ENCODE measurements at regions not wholly inside any gene's neighbourhood (a gene's known extent, or its start where the extent isn't known, plus 50 kb on each side); places are given as distances from the start of the nearest gene placed in this dataset.
A peak's percentile ranks its signal among the peaks of the same experiment; 100 is the strongest.

DNA sequence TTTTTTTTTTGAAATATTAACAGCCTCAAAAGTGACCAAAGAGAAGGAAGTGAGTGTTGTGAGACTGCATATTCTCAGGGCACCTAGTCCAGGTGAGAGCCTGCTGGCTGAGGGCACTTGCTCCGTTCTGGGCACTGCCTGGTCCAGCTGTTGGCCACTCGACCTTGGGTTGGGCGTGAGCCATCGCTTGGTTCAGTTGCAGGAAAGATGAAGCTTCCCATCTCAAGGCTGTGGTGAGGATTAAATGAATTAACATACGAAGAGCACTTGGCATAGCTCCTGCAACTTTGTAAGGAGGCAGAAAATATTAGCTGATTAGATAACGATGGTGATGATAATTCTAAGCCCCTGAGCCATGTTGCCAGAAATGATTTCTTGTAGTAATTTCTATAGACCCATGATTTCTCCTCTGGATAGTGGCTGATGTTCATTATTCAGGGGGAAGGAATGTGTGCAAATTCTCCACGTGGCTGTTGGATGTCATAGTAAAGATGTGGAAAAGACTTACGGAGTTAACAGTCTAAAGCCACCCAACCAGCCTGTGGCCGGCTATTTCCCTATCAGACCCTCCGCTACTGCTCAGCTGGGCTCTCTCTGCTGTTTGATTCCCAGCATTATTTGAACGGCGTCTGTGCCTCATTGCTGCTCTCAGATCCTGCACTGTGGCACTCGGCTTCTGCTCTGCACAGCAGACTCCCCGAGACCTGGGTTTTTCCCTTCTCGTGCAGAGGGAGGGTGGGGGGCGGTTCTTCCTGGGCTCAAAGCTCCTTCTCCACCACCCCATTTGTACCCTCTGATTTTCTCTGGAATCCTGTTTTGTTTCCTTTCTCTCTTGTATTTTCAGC lies 221.1 kb downstream of the GALR1 start:
- TF ChIP-seq, protein P1, sequence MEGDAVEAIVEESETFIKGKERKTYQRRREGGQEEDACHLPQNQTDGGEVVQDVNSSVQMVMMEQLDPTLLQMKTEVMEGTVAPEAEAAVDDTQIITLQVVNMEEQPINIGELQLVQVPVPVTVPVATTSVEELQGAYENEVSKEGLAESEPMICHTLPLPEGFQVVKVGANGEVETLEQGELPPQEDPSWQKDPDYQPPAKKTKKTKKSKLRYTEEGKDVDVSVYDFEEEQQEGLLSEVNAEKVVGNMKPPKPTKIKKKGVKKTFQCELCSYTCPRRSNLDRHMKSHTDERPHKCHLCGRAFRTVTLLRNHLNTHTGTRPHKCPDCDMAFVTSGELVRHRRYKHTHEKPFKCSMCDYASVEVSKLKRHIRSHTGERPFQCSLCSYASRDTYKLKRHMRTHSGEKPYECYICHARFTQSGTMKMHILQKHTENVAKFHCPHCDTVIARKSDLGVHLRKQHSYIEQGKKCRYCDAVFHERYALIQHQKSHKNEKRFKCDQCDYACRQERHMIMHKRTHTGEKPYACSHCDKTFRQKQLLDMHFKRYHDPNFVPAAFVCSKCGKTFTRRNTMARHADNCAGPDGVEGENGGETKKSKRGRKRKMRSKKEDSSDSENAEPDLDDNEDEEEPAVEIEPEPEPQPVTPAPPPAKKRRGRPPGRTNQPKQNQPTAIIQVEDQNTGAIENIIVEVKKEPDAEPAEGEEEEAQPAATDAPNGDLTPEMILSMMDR (IDR thresholded peaks at IDR 0.05; ENCODE audit: low read depth, low read length): no peak
- in situ Hi-C loops (cut with HindIII; ENCODE audit: low sequenced_read_pairs): no loop called here
- no peak overlapping the region for H3K4me3 ChIP-seq (ENCODE audit: low read depth, low read length)
- DNase-seq (ENCODE audit: low read depth, low spot score): peak; percentile 5

DNA sequence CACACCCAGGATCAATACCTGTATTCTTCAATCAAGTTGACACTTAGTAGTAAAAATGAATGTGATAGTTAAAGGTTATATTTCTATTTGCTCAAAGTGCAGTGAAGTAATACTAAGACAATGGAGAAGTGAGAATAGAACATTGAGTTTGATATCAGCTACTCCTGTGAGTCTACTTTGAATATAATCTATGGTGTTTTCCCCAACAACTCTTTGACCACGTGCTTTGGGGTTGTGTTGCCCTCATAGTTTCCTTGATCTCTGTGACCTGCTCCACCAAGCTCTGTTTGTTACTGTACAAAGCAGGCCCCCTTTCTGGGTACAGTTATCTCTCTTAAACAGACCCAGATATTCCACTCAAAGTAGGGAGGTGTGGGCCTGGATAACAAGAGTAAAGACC lies 222.9 kb downstream of the GALR1 start:
- in situ Hi-C loops (cut with HindIII; ENCODE audit: low sequenced_read_pairs): no loop called here
- DNase-seq (ENCODE audit: low read depth, low spot score): no peak
- no peak overlapping the region for H3K4me3 ChIP-seq (ENCODE audit: low read depth, low read length)
- TF ChIP-seq, protein P1 (IDR thresholded peaks at IDR 0.05; ENCODE audit: low read depth, low read length): no peak

- in situ Hi-C loops (cut with HindIII; ENCODE audit: low sequenced_read_pairs): no loop called here
- TF ChIP-seq, protein P1 (IDR thresholded peaks at IDR 0.05; ENCODE audit: low read depth, low read length): no peak
- DNase-seq (ENCODE audit: low read depth, low spot score): peak; percentile 29
- H3K4me3 ChIP-seq (ENCODE audit: low read depth, low read length): no peak overlapping the region
Measured at GRCh38 chr18:77478646-77479442, 229.2 kb downstream of the GALR1 start.

DNA sequence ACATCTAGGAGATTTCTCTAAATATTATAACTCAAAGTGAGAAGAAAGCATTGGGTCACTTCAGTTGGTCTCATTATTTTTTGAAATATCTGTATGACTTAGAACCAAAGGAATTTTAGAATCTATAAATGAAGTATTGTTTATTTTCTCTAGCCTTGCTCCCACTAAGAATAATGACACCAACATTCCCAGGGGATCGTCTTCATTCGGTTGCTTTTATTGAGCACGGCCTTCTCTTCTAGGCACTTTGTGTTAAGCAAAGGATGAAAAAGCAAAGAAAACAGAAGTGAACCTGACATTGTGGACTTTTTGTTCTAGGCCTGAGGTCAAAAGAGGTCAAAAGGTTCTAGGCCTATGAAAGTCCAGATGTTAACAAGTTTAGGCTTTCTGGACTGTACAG lies 231.9 kb downstream of the GALR1 start:
- in situ Hi-C loops (cut with HindIII; ENCODE audit: low sequenced_read_pairs): no loop called here
- TF ChIP-seq, protein P1 (IDR thresholded peaks at IDR 0.05; ENCODE audit: low read depth, low read length): no peak
- peak; percentile 64 for DNase-seq (ENCODE audit: low read depth, low spot score)

GRCh38 chr18:77482190-77483085 lies 232.8 kb downstream of the GALR1 start:
- peak; percentile 16 for DNase-seq (ENCODE audit: low read depth, low spot score)
- no peak overlapping the region for H3K4me3 ChIP-seq (ENCODE audit: low read depth, low read length)
- TF ChIP-seq, protein P1 (IDR thresholded peaks at IDR 0.05; ENCODE audit: low read depth, low read length): no peak
- in situ Hi-C loops (cut with HindIII; ENCODE audit: low sequenced_read_pairs): no loop called here

More for the DNA sequence above, 231.9 kb downstream of the GALR1 start:
- no peak overlapping the region for H3K4me3 ChIP-seq (ENCODE audit: low read depth, low read length)

DNA sequence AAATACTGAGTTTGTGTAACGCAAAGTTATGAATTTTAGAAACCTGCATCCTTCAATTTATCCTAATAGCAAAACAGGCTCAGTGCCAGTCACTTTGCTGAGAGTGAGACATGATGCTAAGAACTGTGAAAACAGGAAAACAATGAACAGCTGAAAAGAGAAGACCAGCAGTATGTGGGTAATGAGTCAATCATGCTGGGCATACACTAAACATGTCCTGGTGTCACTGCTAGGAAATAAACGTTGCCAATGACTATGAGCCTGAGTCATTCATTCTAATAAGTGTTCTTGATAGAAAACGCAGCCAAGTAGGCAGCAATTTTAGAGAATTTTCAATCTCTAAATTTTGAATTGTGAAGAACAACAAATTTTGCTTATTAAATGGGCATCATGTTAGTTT lies 237.3 kb downstream of the GALR1 start:
- no peak overlapping the region for H3K4me3 ChIP-seq (ENCODE audit: low read depth, low read length)
- DNase-seq (ENCODE audit: low read depth, low spot score): no peak
- TF ChIP-seq, protein P1 (IDR thresholded peaks at IDR 0.05; ENCODE audit: low read depth, low read length): no peak
- in situ Hi-C loops (cut with HindIII; ENCODE audit: low sequenced_read_pairs): no loop called here

Data from astrocyte of the spinal cord (primary cell).